Spinal cord (tissue), 9 donors: ENCODE measurements at regions not wholly inside any gene's neighbourhood (a gene's known extent, or its start where the extent isn't known, plus 50 kb on each side); places are given as distances from the start of the nearest gene placed in this dataset.

Experiments used
- DNase-seq, 6 donors: peaks; one replicate each; pipeline versions ENCODE4 v3.0.0 to v3.0.0-alpha.2; 2013 to 2015; ENCODE audit warnings: low spot score in 6 of 6, low read depth in 4 of 6
- H3K27ac ChIP-seq: one replicate; pipeline ENCODE4 v1.5.1; 2013; ENCODE audit warnings: low read depth, low read length, control low read depth
- H3K27me3 ChIP-seq: one replicate; pipeline ENCODE4 v1.6.1; 2013; ENCODE audit warnings: low read length; ENCODE audit not compliant: control insufficient read depth, insufficient read depth
- H3K36me3 ChIP-seq: one replicate; pipeline ENCODE4 v1.6.1; 2013; ENCODE audit warnings: low read length; ENCODE audit not compliant: control insufficient read depth, insufficient read depth
- H3K4me1 ChIP-seq: one replicate; pipeline ENCODE4 v1.6.1; 2013; ENCODE audit warnings: low read length; ENCODE audit not compliant: control insufficient read depth, insufficient read depth
- H3K4me3 ChIP-seq: one replicate; pipeline ENCODE4 v1.5.1; 2013; ENCODE audit warnings: low read depth, low read length, control low read depth
- H3K9me3 ChIP-seq: one replicate; pipeline ENCODE4 v1.6.1; 2013; ENCODE audit warnings: low read length; ENCODE audit not compliant: control insufficient read depth, insufficient read depth
- WGBS: methylation state at CpG from one replicate; pipeline ENCODE4 v1.1.5; 2013; ENCODE audit warnings: missing lambda C conversion rate; ENCODE audit not compliant: insufficient coverage; 5-methylcytosine and 5-hydroxymethylcytosine counted together
- donor health status: healthy.

- Histone ChIP-seq H3K4me3 (no peak overlapping the region), H3K36me3 (no peaks in the 10 kb centered on the region), H3K9me3 (no peaks in the 10 kb centered on the region), H3K4me1 (no peaks in the 10 kb centered on the region), H3K27me3 (no peaks in the 10 kb centered on the region), H3K27ac (no peak overlapping the region)
- DNase-seq: no peak
- WGBS: 67% methylated on average over 1 of the region's 2 CpGs
These were observed 182.0 kb downstream of the PLPP3 start for GRCh38 chr1:56397409-56397808.

- no peak overlapping the region for H3K27ac ChIP-seq
- no peaks in the 10 kb centered on the region for H3K27me3 ChIP-seq
- no peaks in the 10 kb centered on the region for H3K36me3 ChIP-seq
- H3K4me3 ChIP-seq: no peak overlapping the region
- 67% methylated on average over 1 of the region's 4 CpGs for WGBS
- H3K9me3 ChIP-seq: no peaks in the 10 kb centered on the region
- no peak for DNase-seq
- no peaks in the 10 kb centered on the region for H3K4me1 ChIP-seq
These were observed 182.8 kb downstream of the PLPP3 start for GRCh38 chr1:56396581-56396980.

- H3K4me3 ChIP-seq: no peak overlapping the region
- no peak for DNase-seq
- no peaks in the 10 kb centered on the region for H3K4me1 ChIP-seq
- WGBS: 59% methylated on average over 2 of the region's 2 CpGs
- H3K36me3 ChIP-seq: no peaks in the 10 kb centered on the region
- H3K9me3 ChIP-seq: no peaks in the 10 kb centered on the region
- no peaks in the 10 kb centered on the region for H3K27me3 ChIP-seq
- H3K27ac ChIP-seq: no peak overlapping the region
These were observed 183.6 kb downstream of the PLPP3 start for GRCh38 chr1:56395776-56396175.

GRCh38 chr1:56394298-56394697, 185.1 kb downstream of the PLPP3 start:
- no peaks in the 10 kb centered on the region for H3K36me3 ChIP-seq
- no peak overlapping the region for H3K4me3 ChIP-seq
- no peaks in the 10 kb centered on the region for H3K9me3 ChIP-seq
- no peaks in the 10 kb centered on the region for H3K4me1 ChIP-seq
- no peak for DNase-seq
- 92% methylated on average over 6 of the region's 6 CpGs for WGBS
- H3K27ac ChIP-seq: no peak overlapping the region
- no peaks in the 10 kb centered on the region for H3K27me3 ChIP-seq

GRCh38 chr1:56390934-56391731, 188.2 kb downstream of the PLPP3 start:
- DNase-seq: no peak
- Histone ChIP-seq H3K27me3 (no peaks in the 10 kb centered on the region), H3K36me3 (no peaks in the 10 kb centered on the region), H3K9me3 (no peaks in the 10 kb centered on the region), H3K27ac (no peak overlapping the region), H3K4me1 (no peaks in the 10 kb centered on the region), H3K4me3 (no peak overlapping the region)
- 77% methylated on average over 11 of the region's 16 CpGs for WGBS

GRCh38 chr1:56390232-56390867, 189.0 kb downstream of the PLPP3 start:
- peak in 1 of 6 donors; percentile 68 for DNase-seq
- H3K4me1 ChIP-seq: no peaks in the 10 kb centered on the region
- H3K27ac ChIP-seq: no peak overlapping the region
- WGBS: no CpG with 5 or more reads among the region's 3 CpGs
- no peak overlapping the region for H3K4me3 ChIP-seq
- no peaks in the 10 kb centered on the region for H3K36me3 ChIP-seq
- H3K9me3 ChIP-seq: no peaks in the 10 kb centered on the region
- H3K27me3 ChIP-seq: no peaks in the 10 kb centered on the region

- no peak for DNase-seq
- H3K4me1 ChIP-seq: no peaks in the 10 kb centered on the region
- no peak overlapping the region for H3K27ac ChIP-seq
- H3K27me3 ChIP-seq: no peaks in the 10 kb centered on the region
- no peaks in the 10 kb centered on the region for H3K9me3 ChIP-seq
- H3K4me3 ChIP-seq: no peak overlapping the region
- no CpG with 5 or more reads among the region's 2 CpGs for WGBS
- H3K36me3 ChIP-seq: no peaks in the 10 kb centered on the region
These were observed 189.6 kb downstream of the PLPP3 start for GRCh38 chr1:56389813-56390212.

- no peaks in the 10 kb centered on the region for H3K27me3 ChIP-seq
- no peaks in the 10 kb centered on the region for H3K9me3 ChIP-seq
- no peak for DNase-seq
- H3K4me3 ChIP-seq: no peak overlapping the region
- no peaks in the 10 kb centered on the region for H3K36me3 ChIP-seq
- H3K27ac ChIP-seq: no peak overlapping the region
- no peaks in the 10 kb centered on the region for H3K4me1 ChIP-seq
- 83% methylated on average over 1 of the region's 1 CpG for WGBS
These were observed 192.2 kb downstream of the PLPP3 start for GRCh38 chr1:56387071-56387740.

- WGBS: no CpG with 5 or more reads among the region's 1 CpG
- no peaks in the 10 kb centered on the region for H3K36me3 ChIP-seq
- no peaks in the 10 kb centered on the region for H3K4me1 ChIP-seq
These were observed 194.0 kb downstream of the PLPP3 start for GRCh38 chr1:56385314-56385713.

More at GRCh38 chr1:56385314-56385713, 194.0 kb downstream of the PLPP3 start:
- DNase-seq: no peak
- H3K9me3 ChIP-seq: no peaks in the 10 kb centered on the region
- no peak overlapping the region for H3K27ac ChIP-seq
- no peak overlapping the region for H3K4me3 ChIP-seq
- no peaks in the 10 kb centered on the region for H3K27me3 ChIP-seq
